ENCODE measurements at regions not wholly inside any gene's neighbourhood (a gene's known extent, or its start where the extent isn't known, plus 50 kb on each side); places are given as distances from the start of the nearest gene placed in this dataset.

- intact Hi-C loops (cut with DNase I; ENCODE audit: low total_unique reads) = no loop called here
- Histone ChIP-seq H3K9me3 (peaks cover 0 to 5% (median 3%) of the 10 kb centered on the region in 3 donors), H3K27me3 (no peaks in the 10 kb centered on the region), H3K36me3 (no peaks in the 10 kb centered on the region), H3K4me3 (no peak overlapping the region), H3K4me1 (no peaks in the 10 kb centered on the region), H3K27ac (no peak overlapping the region)
- in situ Hi-C loops (cut with MboI; ENCODE audit: low sequenced_read_pairs in 4 of 4) = no loop called here
- TF ChIP-seq POLR2A (IDR thresholded peaks at IDR 0.05) = no peak
- TF ChIP-seq, protein P1, sequence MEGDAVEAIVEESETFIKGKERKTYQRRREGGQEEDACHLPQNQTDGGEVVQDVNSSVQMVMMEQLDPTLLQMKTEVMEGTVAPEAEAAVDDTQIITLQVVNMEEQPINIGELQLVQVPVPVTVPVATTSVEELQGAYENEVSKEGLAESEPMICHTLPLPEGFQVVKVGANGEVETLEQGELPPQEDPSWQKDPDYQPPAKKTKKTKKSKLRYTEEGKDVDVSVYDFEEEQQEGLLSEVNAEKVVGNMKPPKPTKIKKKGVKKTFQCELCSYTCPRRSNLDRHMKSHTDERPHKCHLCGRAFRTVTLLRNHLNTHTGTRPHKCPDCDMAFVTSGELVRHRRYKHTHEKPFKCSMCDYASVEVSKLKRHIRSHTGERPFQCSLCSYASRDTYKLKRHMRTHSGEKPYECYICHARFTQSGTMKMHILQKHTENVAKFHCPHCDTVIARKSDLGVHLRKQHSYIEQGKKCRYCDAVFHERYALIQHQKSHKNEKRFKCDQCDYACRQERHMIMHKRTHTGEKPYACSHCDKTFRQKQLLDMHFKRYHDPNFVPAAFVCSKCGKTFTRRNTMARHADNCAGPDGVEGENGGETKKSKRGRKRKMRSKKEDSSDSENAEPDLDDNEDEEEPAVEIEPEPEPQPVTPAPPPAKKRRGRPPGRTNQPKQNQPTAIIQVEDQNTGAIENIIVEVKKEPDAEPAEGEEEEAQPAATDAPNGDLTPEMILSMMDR (IDR thresholded peaks at IDR 0.05 in 4 of 5, conservative IDR thresholded peaks at IDR 0.05 in 1 of 5) = no peak
- ATAC-seq (no peak), DNase-seq (no peak)
These were observed 78.6 kb upstream of the CLPB start for GRCh38 chr11:72512956-72513355.

GRCh38 chr11:72511393-72512047 is 77.2 kb upstream of the CLPB start:
- in situ Hi-C loops (cut with MboI; ENCODE audit: low sequenced_read_pairs in 4 of 4) (no loop called here), intact Hi-C loops (cut with DNase I; ENCODE audit: low total_unique reads) (no loop called here)
- DNase-seq (no peak), ATAC-seq (no peak)
- Histone ChIP-seq H3K4me3 (no peak overlapping the region), H3K4me1 (no peaks in the 10 kb centered on the region), H3K27ac (no peak overlapping the region), H3K9me3 (peaks cover 0 to 5% (median 3%) of the 10 kb centered on the region in 3 donors), H3K36me3 (no peaks in the 10 kb centered on the region), H3K27me3 (no peaks in the 10 kb centered on the region)
- TF ChIP-seq, protein P1 (IDR thresholded peaks at IDR 0.05 in 4 of 5, conservative IDR thresholded peaks at IDR 0.05 in 1 of 5) = no peak
- no peak for TF ChIP-seq POLR2A (IDR thresholded peaks at IDR 0.05)

DNA sequence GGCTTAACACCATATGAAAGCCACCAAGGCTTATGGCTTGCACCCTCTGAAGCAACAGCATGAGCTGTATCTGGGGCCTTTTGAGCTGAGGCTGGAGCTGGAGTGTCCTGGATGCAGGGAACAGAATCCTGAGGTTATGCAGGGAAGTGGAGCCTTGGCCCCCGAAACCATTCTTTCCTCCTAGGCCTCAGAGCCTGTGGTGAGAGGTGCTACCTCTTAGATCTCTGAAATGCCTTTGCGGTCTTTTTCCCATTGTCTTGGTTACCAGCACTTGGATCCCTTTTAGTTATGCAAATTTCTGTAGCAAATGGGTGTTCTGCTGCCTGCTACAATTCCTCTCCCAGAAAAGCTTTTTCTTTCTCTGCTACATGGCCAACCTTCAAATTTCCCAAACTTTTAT is 72.7 kb upstream of the CLPB start:
- Histone ChIP-seq H3K4me1 (no peaks in the 10 kb centered on the region), H3K27ac (no peak overlapping the region), H3K4me3 (no peak overlapping the region), H3K9me3 (peaks cover 0 to 5% (median 0%) of the 10 kb centered on the region in 3 donors), H3K36me3 (no peaks in the 10 kb centered on the region), H3K27me3 (no peaks in the 10 kb centered on the region)
- ATAC-seq = no peak
- in situ Hi-C loops (cut with MboI; ENCODE audit: low sequenced_read_pairs in 4 of 4) = no loop called here
- TF ChIP-seq POLR2A (IDR thresholded peaks at IDR 0.05) = no peak
- TF ChIP-seq, protein P1 (IDR thresholded peaks at IDR 0.05 in 4 of 5, conservative IDR thresholded peaks at IDR 0.05 in 1 of 5) = no peak
- intact Hi-C loops (cut with DNase I; ENCODE audit: low total_unique reads) = no loop called here
- no peak for DNase-seq

DNA sequence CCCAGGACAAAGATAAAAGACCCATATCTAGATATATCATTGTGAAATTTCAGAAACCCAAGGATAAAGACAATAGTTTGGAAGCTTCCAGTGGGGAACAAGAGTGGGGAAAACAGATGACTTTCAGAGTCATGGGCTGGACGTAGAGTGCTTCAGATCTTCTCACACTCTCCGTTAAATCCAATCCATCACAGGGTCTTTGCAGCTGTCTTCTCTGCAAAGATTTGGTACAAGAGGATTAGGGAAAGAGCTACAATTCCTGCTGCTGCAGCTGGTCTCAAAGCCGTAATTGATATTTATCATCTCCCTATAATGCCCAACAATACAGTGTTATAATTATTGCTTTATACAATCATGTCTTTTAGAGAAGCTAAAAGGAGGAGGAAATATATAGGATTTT is 63.4 kb upstream of the CLPB start:
- Histone ChIP-seq H3K27me3 (no peaks in the 10 kb centered on the region), H3K36me3 (no peaks in the 10 kb centered on the region), H3K4me3 (no peak overlapping the region), H3K27ac (no peak overlapping the region), H3K9me3 (peaks cover 0 to 7% (median 0%) of the 10 kb centered on the region in 3 donors), H3K4me1 (no peaks in the 10 kb centered on the region)
- ATAC-seq (no peak), DNase-seq (no peak)
- intact Hi-C loops (cut with DNase I; ENCODE audit: low total_unique reads) = no loop called here
- TF ChIP-seq POLR2A (IDR thresholded peaks at IDR 0.05) = no peak
- TF ChIP-seq, protein P1 (IDR thresholded peaks at IDR 0.05 in 4 of 5, conservative IDR thresholded peaks at IDR 0.05 in 1 of 5) = no peak
- in situ Hi-C loops (cut with MboI; ENCODE audit: low sequenced_read_pairs in 4 of 4) = no loop called here

DNA sequence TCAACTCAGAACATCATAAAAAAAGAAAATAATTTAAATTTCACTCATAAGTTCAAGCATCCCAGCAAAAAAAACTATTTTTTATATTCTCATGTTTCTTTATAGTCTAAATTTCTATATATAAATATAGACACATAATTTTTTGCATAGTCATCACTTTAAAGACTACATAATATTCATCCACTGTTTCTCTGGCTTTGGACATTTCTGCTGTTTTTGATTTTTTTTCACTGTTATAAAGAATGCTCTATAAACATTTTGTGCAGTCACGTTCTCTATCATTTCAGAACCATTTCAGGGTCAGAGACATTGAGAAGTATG is 59.7 kb upstream of the CLPB start:
- H3K36me3 ChIP-seq = no peaks in the 10 kb centered on the region
- no peak overlapping the region for H3K4me3 ChIP-seq
- no peak for ATAC-seq
- H3K4me1 ChIP-seq = no peaks in the 10 kb centered on the region
- H3K27ac ChIP-seq = no peak overlapping the region
- H3K27me3 ChIP-seq = no peaks in the 10 kb centered on the region
- no peaks in the 10 kb centered on the region for H3K9me3 ChIP-seq
- in situ Hi-C loops (cut with MboI; ENCODE audit: low sequenced_read_pairs in 4 of 4) = no loop called here
- no peak for DNase-seq
- intact Hi-C loops (cut with DNase I; ENCODE audit: low total_unique reads) = no loop called here
- TF ChIP-seq, protein P1 (IDR thresholded peaks at IDR 0.05 in 4 of 5, conservative IDR thresholded peaks at IDR 0.05 in 1 of 5) = no peak
- TF ChIP-seq POLR2A (IDR thresholded peaks at IDR 0.05) = no peak
